WERI-Rb-1 (cell line): ENCODE measurements at regions not wholly inside any gene's neighbourhood (a gene's known extent, or its start where the extent isn't known, plus 50 kb on each side); places are given as distances from the start of the nearest gene placed in this dataset.
A peak's percentile ranks its signal among the peaks of the same experiment; 100 is the strongest.

Experiments used
- DNase-seq: peaks from one replicate; pipeline ENCODE4 v3.0.0-alpha.2; 2020
- H3K27ac ChIP-seq: fragments of 250-450 bp; sonication (Bioruptor Pico); 2 replicates; pipeline ENCODE4 v1.5.1; 2020; ENCODE audit warnings: mild to moderate bottlenecking, moderate library complexity
- H3K27me3 ChIP-seq: fragments of 250-450 bp; sonication (Bioruptor Pico); 2 replicates; pipeline ENCODE4 v1.5.1; 2021; ENCODE audit warnings: mild to moderate bottlenecking, low read depth, moderate library complexity; ENCODE audit not compliant: insufficient read depth, severe bottlenecking
- H3K36me3 ChIP-seq: fragments of 250-450 bp; sonication (Bioruptor Pico); 2 replicates; pipeline ENCODE4 v1.5.1; 2020; ENCODE audit warnings: mild to moderate bottlenecking, moderate library complexity
- H3K4me3 ChIP-seq: 2 replicates; pipeline ENCODE4 v1.5.1; 2011; ENCODE audit warnings: low read depth, mild to moderate bottlenecking, control low read depth, low read length
- H3K9me3 ChIP-seq: fragments of 250-450 bp; sonication (Bioruptor Pico); 2 replicates; pipeline ENCODE4 v1.5.1; 2021; ENCODE audit warnings: mild to moderate bottlenecking, moderate library complexity; ENCODE audit not compliant: severe bottlenecking
- TF ChIP-seq, protein P1 (sequence below): IDR thresholded peaks from 2 replicates; pipeline ENCODE4 v1.5.1; 2011; ENCODE audit warnings: low read depth, mild to moderate bottlenecking, control low read depth, inconsistent platforms, low read length

DNA sequence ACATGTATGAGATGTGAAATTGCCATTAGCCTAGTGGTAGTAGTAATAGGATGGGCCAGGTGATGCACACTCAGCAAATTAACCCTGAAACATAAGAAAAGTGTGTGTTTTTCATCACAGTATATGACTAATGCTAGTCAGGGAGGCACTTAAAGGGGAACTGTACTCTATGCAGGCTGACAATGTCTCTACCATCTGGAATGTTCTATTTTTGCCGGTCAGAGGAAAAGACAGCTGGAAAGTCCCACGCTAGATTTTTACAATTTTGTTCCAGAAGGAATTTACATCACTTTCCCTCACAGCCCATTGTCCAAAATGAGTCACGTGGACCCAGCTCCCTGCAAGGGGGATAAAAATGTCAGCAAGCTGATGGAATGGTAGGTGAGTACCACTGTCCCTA, 746.3 kb upstream of the CHAC2 start:
- no peak for DNase-seq
- no peak overlapping the region for H3K4me3 ChIP-seq
- no peaks in the 10 kb centered on the region for H3K9me3 ChIP-seq
- no peak overlapping the region for H3K27ac ChIP-seq
- no peaks in the 10 kb centered on the region for H3K36me3 ChIP-seq
- H3K27me3 ChIP-seq, result no peaks in the 10 kb centered on the region
- TF ChIP-seq, protein P1, sequence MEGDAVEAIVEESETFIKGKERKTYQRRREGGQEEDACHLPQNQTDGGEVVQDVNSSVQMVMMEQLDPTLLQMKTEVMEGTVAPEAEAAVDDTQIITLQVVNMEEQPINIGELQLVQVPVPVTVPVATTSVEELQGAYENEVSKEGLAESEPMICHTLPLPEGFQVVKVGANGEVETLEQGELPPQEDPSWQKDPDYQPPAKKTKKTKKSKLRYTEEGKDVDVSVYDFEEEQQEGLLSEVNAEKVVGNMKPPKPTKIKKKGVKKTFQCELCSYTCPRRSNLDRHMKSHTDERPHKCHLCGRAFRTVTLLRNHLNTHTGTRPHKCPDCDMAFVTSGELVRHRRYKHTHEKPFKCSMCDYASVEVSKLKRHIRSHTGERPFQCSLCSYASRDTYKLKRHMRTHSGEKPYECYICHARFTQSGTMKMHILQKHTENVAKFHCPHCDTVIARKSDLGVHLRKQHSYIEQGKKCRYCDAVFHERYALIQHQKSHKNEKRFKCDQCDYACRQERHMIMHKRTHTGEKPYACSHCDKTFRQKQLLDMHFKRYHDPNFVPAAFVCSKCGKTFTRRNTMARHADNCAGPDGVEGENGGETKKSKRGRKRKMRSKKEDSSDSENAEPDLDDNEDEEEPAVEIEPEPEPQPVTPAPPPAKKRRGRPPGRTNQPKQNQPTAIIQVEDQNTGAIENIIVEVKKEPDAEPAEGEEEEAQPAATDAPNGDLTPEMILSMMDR, result no peak

- TF ChIP-seq, protein P1, result peak; percentile 40; the same call in 1 of the 2 replicates
- H3K4me3 ChIP-seq, result no peak overlapping the region
- H3K9me3 ChIP-seq, result no peaks in the 10 kb centered on the region
- H3K36me3 ChIP-seq, result no peaks in the 10 kb centered on the region
- DNase-seq, result no peak
- H3K27me3 ChIP-seq, result no peaks in the 10 kb centered on the region
- no peak overlapping the region for H3K27ac ChIP-seq
These were observed 748.7 kb upstream of the CHAC2 start for GRCh38 chr2:53018825-53019425.

DNA sequence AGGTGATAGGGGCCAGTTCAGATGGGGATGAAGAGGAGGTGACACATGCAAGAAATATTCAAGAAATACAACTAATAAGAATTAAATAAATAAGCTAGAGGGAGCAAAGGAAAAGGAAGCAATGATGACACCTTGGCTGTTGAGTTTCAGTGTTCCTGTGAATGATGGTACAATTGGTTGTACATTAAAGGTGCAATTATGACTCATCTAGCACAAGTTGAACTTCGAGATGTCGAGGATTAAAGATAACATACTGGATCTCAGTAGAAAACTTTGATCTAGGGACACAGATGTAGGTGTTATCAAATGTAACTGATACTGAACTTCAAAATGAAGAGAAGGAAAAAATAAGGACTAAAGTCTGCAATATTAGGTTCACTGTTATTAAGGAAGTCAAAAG, 760.6 kb upstream of the CHAC2 start:
- Histone ChIP-seq H3K27ac (no peak overlapping the region), H3K36me3 (no peaks in the 10 kb centered on the region), H3K27me3 (no peaks in the 10 kb centered on the region), H3K9me3 (no peaks in the 10 kb centered on the region), H3K4me3 (no peak overlapping the region)
- DNase-seq, result no peak
- TF ChIP-seq, protein P1, result no peak

GRCh38 chr2:53004413-53004812, 763.2 kb upstream of the CHAC2 start:
- Histone ChIP-seq H3K27ac (no peak overlapping the region), H3K9me3 (no peaks in the 10 kb centered on the region), H3K4me3 (no peak overlapping the region), H3K36me3 (no peaks in the 10 kb centered on the region), H3K27me3 (no peaks in the 10 kb centered on the region)
- DNase-seq, result no peak
- TF ChIP-seq, protein P1, result no peak

DNA sequence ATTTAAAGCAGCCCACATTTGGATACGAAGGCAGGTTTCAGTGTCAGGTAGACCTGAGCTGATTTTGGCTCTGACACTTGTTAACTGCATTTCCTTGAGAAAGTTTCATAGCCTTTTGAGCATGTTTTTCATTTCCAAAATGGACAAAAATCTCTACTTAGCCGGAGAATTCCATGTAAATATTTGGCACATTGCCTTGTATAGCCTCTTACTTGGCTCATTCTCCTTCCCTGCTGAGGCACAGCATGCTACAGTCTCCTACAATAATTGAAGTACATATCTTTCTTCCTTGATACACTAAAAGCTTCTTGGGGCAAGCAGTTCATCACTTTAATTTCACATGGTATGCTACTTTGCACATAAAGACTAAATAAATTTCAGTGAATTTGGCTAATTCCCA, 772.2 kb upstream of the CHAC2 start:
- TF ChIP-seq, protein P1, result no peak
- Histone ChIP-seq H3K27ac (no peak overlapping the region), H3K36me3 (no peaks in the 10 kb centered on the region), H3K4me3 (no peak overlapping the region), H3K27me3 (no peaks in the 10 kb centered on the region), H3K9me3 (peaks cover 2% of the 10 kb centered on the region)
- no peak for DNase-seq
